A673 (cell line): ENCODE measurements at regions not wholly inside any gene's neighbourhood (a gene's known extent, or its start where the extent isn't known, plus 50 kb on each side); places are given as distances from the start of the nearest gene placed in this dataset.

Experiments used
- EZH2 ChIP-seq: fragments of 200-600 bp; sonication (generic); IDR thresholded peaks from 2 replicates; pipeline ENCODE4 v1.6.1; 2017; ENCODE audit warnings: borderline replicate concordance, low read depth, mild to moderate bottlenecking, mixed read lengths, antibody characterized with exemption, low read length; ENCODE audit not compliant: poor library complexity, severe bottlenecking
- TF ChIP-seq, protein P1 (sequence below): fragments of 300-800, 200-600 bp; sonication (generic); conservative IDR thresholded peaks from 2 replicates; pipeline ENCODE4 v1.5.1; 2017; ENCODE audit warnings: low read depth, mild to moderate bottlenecking, antibody characterized with exemption, low read length, moderate library complexity, mixed read lengths

DNA sequence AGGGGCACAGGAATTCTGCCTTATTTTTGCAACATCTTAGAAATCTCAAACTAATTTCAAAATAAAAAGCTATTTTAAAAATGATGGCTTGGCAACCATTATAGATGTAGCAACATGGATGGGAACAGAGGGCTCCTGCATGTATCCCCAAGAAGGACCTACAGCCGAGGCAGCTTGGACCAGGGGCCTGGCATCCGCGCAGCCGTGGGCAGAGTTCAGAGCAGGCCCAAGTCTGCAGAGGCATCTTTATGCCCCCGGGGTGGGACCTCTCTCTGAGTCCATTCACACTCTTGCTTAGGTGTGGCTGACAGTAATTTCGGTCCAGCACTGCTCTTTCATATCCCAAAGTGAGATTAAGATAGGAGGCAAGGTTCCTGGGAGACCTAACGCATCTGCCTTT lies 425.8 kb upstream of the MYT1L start:
- no peak for TF ChIP-seq EZH2
- TF ChIP-seq, protein P1, sequence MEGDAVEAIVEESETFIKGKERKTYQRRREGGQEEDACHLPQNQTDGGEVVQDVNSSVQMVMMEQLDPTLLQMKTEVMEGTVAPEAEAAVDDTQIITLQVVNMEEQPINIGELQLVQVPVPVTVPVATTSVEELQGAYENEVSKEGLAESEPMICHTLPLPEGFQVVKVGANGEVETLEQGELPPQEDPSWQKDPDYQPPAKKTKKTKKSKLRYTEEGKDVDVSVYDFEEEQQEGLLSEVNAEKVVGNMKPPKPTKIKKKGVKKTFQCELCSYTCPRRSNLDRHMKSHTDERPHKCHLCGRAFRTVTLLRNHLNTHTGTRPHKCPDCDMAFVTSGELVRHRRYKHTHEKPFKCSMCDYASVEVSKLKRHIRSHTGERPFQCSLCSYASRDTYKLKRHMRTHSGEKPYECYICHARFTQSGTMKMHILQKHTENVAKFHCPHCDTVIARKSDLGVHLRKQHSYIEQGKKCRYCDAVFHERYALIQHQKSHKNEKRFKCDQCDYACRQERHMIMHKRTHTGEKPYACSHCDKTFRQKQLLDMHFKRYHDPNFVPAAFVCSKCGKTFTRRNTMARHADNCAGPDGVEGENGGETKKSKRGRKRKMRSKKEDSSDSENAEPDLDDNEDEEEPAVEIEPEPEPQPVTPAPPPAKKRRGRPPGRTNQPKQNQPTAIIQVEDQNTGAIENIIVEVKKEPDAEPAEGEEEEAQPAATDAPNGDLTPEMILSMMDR, result no peak
